ENCODE measurements at regions not wholly inside any gene's neighbourhood (a gene's known extent, or its start where the extent isn't known, plus 50 kb on each side); places are given as distances from the start of the nearest gene placed in this dataset.

- no peak for TF ChIP-seq BHLHE40 (IDR thresholded peaks at IDR 0.05; ENCODE audit: low read depth, low read length)
Observed at GRCh38 chr13:79871594-79871993, 390.6 kb downstream of the NDFIP2 start (continued).

GRCh38 chr13:79870766-79871165, 389.8 kb downstream of the NDFIP2 start:
- no peak overlapping the region for H3K18ac ChIP-seq (ENCODE audit: low read depth, low read length)
- no peak overlapping the region for H3K9ac ChIP-seq (ENCODE audit: low read depth, low read length)
- in situ Hi-C loops (cut with MboI; ENCODE audit: low sequenced_read_pairs), result no loop called here
- no peak overlapping the region for H2AK9ac ChIP-seq (replicated peaks; ENCODE audit: low read depth, low read length, poor library complexity)
- H4K8ac ChIP-seq (ENCODE audit: low read depth in 2 of 2, low read length in 2 of 2), result no peak overlapping the region
- no peaks in the 10 kb centered on the region; the same call in 1 of the 2 replicates for H3K4me1 ChIP-seq (ENCODE audit: control insufficient read depth, insufficient read depth, low read length)
- peak; percentile 64 for DNase-seq
- H2AK5ac ChIP-seq (ENCODE audit: low read depth, low read length), result no peak overlapping the region
- no TSS peak for BruUV-seq (replicated peaks)
- POLR2A ChIA-PET (ENCODE audit: unreplicated experiment), result no interaction called here
- H3K4me3 ChIP-seq (ENCODE audit: insufficient read depth, low read depth, low read length), result no peak overlapping the region
- no peaks in the 10 kb centered on the region for H3K27me3 ChIP-seq (ENCODE audit: control insufficient read depth, insufficient read depth, low read length)
- H3K9me1 ChIP-seq (ENCODE audit: insufficient read depth, low read length), result peaks cover 4% of the 10 kb centered on the region; the same call in 1 of the 2 replicates
- dilution Hi-C loops (cut with HindIII; ENCODE audit: low sequenced_read_pairs, unreplicated experiment), result no loop called here
- H2BK5ac ChIP-seq (ENCODE audit: low read depth, low read length, poor library complexity, severe bottlenecking), result no peak overlapping the region
- H3K14ac ChIP-seq (replicated peaks; ENCODE audit: low read depth, low read length), result no peak overlapping the region
- 0 out of 2 replicates have a peak, but pooled peaks cover 2% of the 10 kb centered on the region for H3K9me3 ChIP-seq (ENCODE audit: control insufficient read depth, insufficient read depth, low read length)
- H3K4ac ChIP-seq (ENCODE audit: low read depth, low read length), result no peak overlapping the region
- H4K91ac ChIP-seq (ENCODE audit: insufficient read depth, low read depth, low read length), result no peak overlapping the region
- H3K56ac ChIP-seq (ENCODE audit: extremely low read depth, insufficient read depth, low read length), result no peak overlapping the region
- no peak overlapping the region for H2AFZ ChIP-seq (replicated peaks; ENCODE audit: low read length, poor library complexity)
- H3K4me2 ChIP-seq (ENCODE audit: low read depth, low read length), result no peak overlapping the region
- H2BK15ac ChIP-seq (ENCODE audit: low read depth, low read length), result no peak overlapping the region
- H3K79me1 ChIP-seq (ENCODE audit: low read depth in 1 of 2, low read length in 2 of 2), result no peaks in the 10 kb centered on the region
- H3K27ac ChIP-seq (ENCODE audit: insufficient read depth, low read length), result no peak overlapping the region
- H4K5ac ChIP-seq (ENCODE audit: low read depth, low read length), result no peak overlapping the region
- ATAC-seq (ENCODE audit: low read depth), result no peak
- H3K36me3 ChIP-seq (ENCODE audit: control insufficient read depth, insufficient read depth, low read length), result no peaks in the 10 kb centered on the region
- CTCF ChIA-PET, result interaction anchor here (0.6 kb wide), 2 partner anchors 17 to 19 kb away, joined by 3 to 5 read pairs; no protein-coding TSS in a partner anchor
- H4K20me1 ChIP-seq (ENCODE audit: insufficient read depth, low read length), result no peaks in the 10 kb centered on the region
- H2BK120ac ChIP-seq (ENCODE audit: low read depth, low read length), result no peak overlapping the region
- H2BK20ac ChIP-seq (ENCODE audit: low read depth, low read length), result no peak overlapping the region
- H3K23ac ChIP-seq (ENCODE audit: low read depth, low read length), result no peak overlapping the region
- WGBS, 2 experiments (ENCODE audit: extremely low coverage in 2 of 2, insufficient read length in 1 of 2), result no CpG with 5 or more reads among the region's 2 CpGs
- intact Hi-C loops (cut with micrococcal nuclease), result no loop called here
- TF ChIP-seq MAFK (IDR thresholded peaks at IDR 0.05; ENCODE audit: low read depth, low read length) (no peak), RAD21 (IDR thresholded peaks at IDR 0.05; ENCODE audit: low read length) (no peak), POLR2A (IDR thresholded peaks at IDR 0.05; ENCODE audit: low read depth, low read length) (no peak), BHLHE40 (IDR thresholded peaks at IDR 0.05; ENCODE audit: low read depth, low read length) (no peak), ELK1 (IDR thresholded peaks at IDR 0.05; ENCODE audit: borderline replicate concordance, low read depth, low read length) (no peak), USF2 (IDR thresholded peaks at IDR 0.05; ENCODE audit: low read depth, low read length) (no peak), CHD1 (IDR thresholded peaks at IDR 0.05; ENCODE audit: low read depth, low read length) (no peak), CEBPB (IDR thresholded peaks at IDR 0.05; ENCODE audit: low read depth, low read length) (no peak), NFE2L2 (IDR thresholded peaks at IDR 0.05; ENCODE audit: low read depth, low read length) (no peak), MXI1 (IDR thresholded peaks at IDR 0.05; ENCODE audit: borderline replicate concordance, low read depth, low read length) (no peak), MAZ (IDR thresholded peaks at IDR 0.05; ENCODE audit: borderline replicate concordance, low read depth, low read length) (no peak), RCOR1 (IDR thresholded peaks at IDR 0.05; ENCODE audit: insufficient replicate concordance, low read length) (no peak), CTCF (conservative IDR thresholded peaks at IDR 0.05; ENCODE audit: low read depth, low read length) (no peak), FOS (IDR thresholded peaks at IDR 0.05; ENCODE audit: low read depth, low read length) (no peak), SMC3 (IDR thresholded peaks at IDR 0.05; ENCODE audit: low read depth, low read length) (no peak)

Data from IMR-90 (cell line).